ENCODE measurements at regions not wholly inside any gene's neighbourhood (a gene's known extent, or its start where the extent isn't known, plus 50 kb on each side); places are given as distances from the start of the nearest gene placed in this dataset.
"Not testable (repeated sequence)": the region's sequence is repeated elsewhere in the genome, so short reads cannot be mapped to it uniquely, and the experiment has no call there.

DNA sequence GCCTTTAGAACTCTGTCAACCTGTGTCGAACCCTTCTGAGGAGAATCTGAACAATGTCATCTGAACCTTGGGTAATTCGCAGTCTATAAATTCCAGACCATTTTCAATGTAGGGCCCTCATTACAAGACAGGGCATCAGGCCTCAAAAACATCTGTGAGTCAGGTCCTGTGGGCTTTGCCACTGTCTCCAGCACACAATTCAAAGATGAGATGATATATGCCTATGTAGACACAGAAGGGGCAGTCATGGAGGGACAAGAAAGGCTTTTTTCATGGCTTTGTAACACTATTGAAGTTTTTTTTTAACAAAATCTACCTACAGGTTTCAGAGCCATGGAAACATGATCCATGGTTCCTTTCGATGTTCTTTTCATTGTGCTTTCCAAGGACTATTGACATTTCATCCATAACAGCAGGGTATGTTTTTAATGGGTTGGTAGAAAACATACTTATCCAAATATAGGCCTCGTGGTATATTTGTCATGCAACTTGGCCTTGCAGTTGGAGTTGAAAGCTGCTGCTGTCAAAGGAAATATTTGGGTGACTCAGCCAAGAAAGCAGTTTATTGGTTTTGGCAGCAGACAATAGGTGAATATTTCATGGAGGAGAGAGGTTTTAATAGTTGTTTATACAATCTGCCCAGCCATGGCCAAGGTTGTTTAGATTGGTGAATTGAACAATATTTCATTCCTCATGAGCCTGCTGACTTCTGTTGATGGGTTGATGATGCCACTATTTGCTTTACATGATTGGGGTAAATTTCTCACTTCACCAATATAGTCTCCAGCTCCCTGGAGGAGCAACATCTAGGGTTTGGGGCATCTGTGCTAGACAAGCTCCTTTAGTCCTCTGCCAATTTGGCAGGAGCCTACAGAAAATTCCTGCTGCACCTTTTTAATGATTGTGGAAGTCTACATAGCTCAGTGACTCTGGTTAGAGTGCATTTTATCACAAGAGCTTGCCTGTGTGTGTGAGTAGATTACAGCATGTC lies 158.4 kb upstream of the TMEM72 start:
- in situ Hi-C loops (cut with MboI) (no loop called here), intact Hi-C loops (cut with micrococcal nuclease) (no loop called here)
- no peak overlapping the region for H2AFZ ChIP-seq (ENCODE audit: low read depth, low read length)
- no peaks in the 10 kb centered on the region for H3K9me3 ChIP-seq (replicated peaks; ENCODE audit: control insufficient read depth, insufficient read depth, low read depth, low read length)
- no peaks in the 10 kb centered on the region for H3K79me2 ChIP-seq (ENCODE audit: control insufficient read depth, insufficient read depth, low read length)
- H3K4me3 ChIP-seq = no peak overlapping the region
- H3K4me2 ChIP-seq (ENCODE audit: insufficient read depth, low read length) = no peak overlapping the region
- TF ChIP-seq TCF3 (CRISPR knock-in tag; IDR thresholded peaks at IDR 0.05) (no peak), RFX7 (CRISPR knock-in tag; IDR thresholded peaks at IDR 0.05) (no peak)
- ChIA-PET POLR2A (interaction anchor here (0.6 kb wide), 1 partner anchor 826 kb away, joined by 3 read pairs; no protein-coding TSS in a partner anchor), CTCF (ENCODE audit: low intra/inter-chr PET ratio) (no interaction called here)
- no peaks in the 10 kb centered on the region for H3K36me3 ChIP-seq (ENCODE audit: control insufficient read depth, insufficient read depth, low read length)
- FAIRE-seq (no peak), DNase-seq (ENCODE audit: extremely low read depth in 1 of 4, low spot score in 3 of 4) (no peak), ATAC-seq (no peak)
- no peak overlapping the region for H3K27ac ChIP-seq (ENCODE audit: extremely low read depth, low read depth, low read length)
- H3K9me1 ChIP-seq (ENCODE audit: control insufficient read depth, insufficient read depth, low read length) = no peaks in the 10 kb centered on the region
- H3K4me1 ChIP-seq (replicated peaks in 1 of 2; ENCODE audit: control insufficient read depth in 2 of 2, insufficient read depth in 2 of 2, low read length in 2 of 2) = no peaks in the 10 kb centered on the region
- no TSS peak for BruUV-seq (replicated peaks)
- H4K20me1 ChIP-seq (replicated peaks; ENCODE audit: control insufficient read depth, insufficient read depth, low read length) = no peaks in the 10 kb centered on the region
- H3K9ac ChIP-seq (ENCODE audit: insufficient read depth in 1 of 2, low read depth in 2 of 2, low read length in 2 of 2) = no peak overlapping the region
- WGBS (ENCODE audit: insufficient coverage, low coverage, missing lambda C conversion rate) = 0% methylated on average over 4 of the region's 4 CpGs
- 0 out of 5 replicates have a peak, but pooled peaks cover 0 to 4% of the 10 kb centered on the region in 2 experiments for H3K27me3 ChIP-seq (ENCODE audit: control insufficient read depth in 2 of 2, insufficient read depth in 2 of 2, low read length in 2 of 2)

GRCh38 chr10:44754355-44754754 lies 156.8 kb upstream of the TMEM72 start:
- in situ Hi-C loops (cut with MboI) = not testable (repeated sequence)

More at GRCh38 chr10:44754355-44754754, 156.8 kb upstream of the TMEM72 start:
- H3K9me1 ChIP-seq (ENCODE audit: control insufficient read depth, insufficient read depth, low read length); FAIRE-seq; H3K9ac ChIP-seq (ENCODE audit: insufficient read depth in 1 of 2, low read depth in 2 of 2, low read length in 2 of 2); DNase-seq (ENCODE audit: extremely low read depth in 1 of 4, low spot score in 3 of 4); H3K27me3 ChIP-seq (ENCODE audit: control insufficient read depth in 2 of 2, insufficient read depth in 2 of 2, low read length in 2 of 2); H3K4me1 ChIP-seq (replicated peaks in 1 of 2; ENCODE audit: control insufficient read depth in 2 of 2, insufficient read depth in 2 of 2, low read length in 2 of 2); H3K27ac ChIP-seq (ENCODE audit: extremely low read depth, low read depth, low read length); H3K79me2 ChIP-seq (ENCODE audit: control insufficient read depth, insufficient read depth, low read length); intact Hi-C loops (cut with micrococcal nuclease); H2AFZ ChIP-seq (ENCODE audit: low read depth, low read length); H3K4me2 ChIP-seq (ENCODE audit: insufficient read depth, low read length); POLR2A ChIA-PET; ATAC-seq; H3K4me3 ChIP-seq; CTCF ChIA-PET (ENCODE audit: low intra/inter-chr PET ratio); H3K9me3 ChIP-seq (replicated peaks; ENCODE audit: control insufficient read depth, insufficient read depth, low read depth, low read length); H4K20me1 ChIP-seq (replicated peaks; ENCODE audit: control insufficient read depth, insufficient read depth, low read length); BruUV-seq (replicated peaks); H3K36me3 ChIP-seq (ENCODE audit: control insufficient read depth, insufficient read depth, low read length): not testable (repeated sequence)
- 0% methylated on average over 2 of the region's 2 CpGs for WGBS (ENCODE audit: insufficient coverage, low coverage, missing lambda C conversion rate)

All from K562 (cell line).